ENCODE measurements at regions not wholly inside any gene's neighbourhood (a gene's known extent, or its start where the extent isn't known, plus 50 kb on each side); places are given as distances from the start of the nearest gene placed in this dataset.

DNA sequence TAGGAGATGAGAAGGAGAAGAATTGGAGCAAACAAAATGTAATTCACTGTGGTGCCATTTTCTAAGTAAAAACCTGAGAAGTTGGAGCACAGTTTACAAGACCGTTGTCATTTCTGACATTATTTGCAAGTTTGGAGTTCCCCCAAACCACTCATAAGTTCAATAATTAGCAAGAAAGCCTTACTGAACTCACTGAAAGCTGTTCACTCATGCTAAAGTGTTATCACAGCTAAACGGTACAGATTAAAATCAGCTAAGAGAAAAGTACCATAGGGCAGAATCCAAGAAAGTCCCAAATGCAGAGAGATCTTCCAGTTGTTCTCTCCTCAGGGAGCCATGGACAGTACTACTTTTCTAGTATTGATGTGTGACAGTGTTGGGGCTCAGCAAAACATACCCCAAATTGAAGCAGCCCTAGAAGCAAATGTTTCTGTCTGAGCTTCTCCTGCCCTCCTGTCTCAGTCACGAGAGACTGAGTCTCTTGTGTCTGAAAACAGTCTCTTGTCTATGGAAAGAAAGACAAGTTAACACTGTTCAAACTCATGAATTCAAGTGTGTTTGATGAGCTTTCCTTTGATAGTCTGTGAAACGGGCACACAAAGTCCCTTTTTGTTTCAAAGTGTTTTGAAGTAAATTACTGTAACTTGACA lies 221.2 kb downstream of the GABRG2 start:
- H3K4me1 Mint-ChIP-seq = peaks cover 12% of the 10 kb centered on the region
- Histone ChIP-seq H3K36me3 (ENCODE audit: insufficient read depth) (no peaks in the 10 kb centered on the region), H3K4me2 (no peak overlapping the region), H3K27ac (ENCODE audit: low read depth) (no peak overlapping the region), H2AFZ (peak overlapping the region; percentile 39; the same call in 1 of the 2 replicates), H4K20me1 (replicated peaks; ENCODE audit: insufficient read depth) (no peaks in the 10 kb centered on the region), H3F3A (replicated peaks; ENCODE audit: low read depth) (no peaks in the 10 kb centered on the region), H3K79me2 (replicated peaks; ENCODE audit: insufficient read depth) (no peaks in the 10 kb centered on the region), H3K4me1 (ENCODE audit: insufficient read depth) (peaks cover 12% of the 10 kb centered on the region), H3K9me2 (ENCODE audit: insufficient read depth) (0 out of 2 replicates have a peak, but pooled peaks cover 4% of the 10 kb centered on the region), H3K27me3 (ENCODE audit: insufficient read depth) (no peaks in the 10 kb centered on the region), H3K4me3 (no peak overlapping the region)
- no peaks in the 10 kb centered on the region for H3K27me3 Mint-ChIP-seq (ENCODE audit: insufficient read depth, low read depth, poor library complexity)
- no peak overlapping the region for H3K4me3 Mint-ChIP-seq
- no peak for DNase-seq (ENCODE audit: low spot score)
- ATAC-seq = no peak
- no peak overlapping the region for H3K27ac Mint-ChIP-seq
- peaks cover 6% of the 10 kb centered on the region; the same call in 2 of the 3 replicates for H3K9me3 Mint-ChIP-seq
- H3K36me3 Mint-ChIP-seq (ENCODE audit: low read depth) = no peaks in the 10 kb centered on the region; the same call in 2 of the 3 replicates
- TF ChIP-seq EZH2 (IDR thresholded peaks at IDR 0.05; ENCODE audit: low read depth, unreplicated experiment) = no peak
- TF ChIP-seq STAT1 (IDR thresholded peaks at IDR 0.05; ENCODE audit: unreplicated experiment) = no peak
- TF ChIP-seq POLR2AphosphoS5 (IDR thresholded peaks at IDR 0.05; ENCODE audit: low read depth) = no peak
- no peak for TF ChIP-seq NANOG (IDR thresholded peaks at IDR 0.05; ENCODE audit: borderline replicate concordance)
- no peak for TF ChIP-seq EZH2phosphoT487 (IDR thresholded peaks at IDR 0.05; ENCODE audit: unreplicated experiment)

DNA sequence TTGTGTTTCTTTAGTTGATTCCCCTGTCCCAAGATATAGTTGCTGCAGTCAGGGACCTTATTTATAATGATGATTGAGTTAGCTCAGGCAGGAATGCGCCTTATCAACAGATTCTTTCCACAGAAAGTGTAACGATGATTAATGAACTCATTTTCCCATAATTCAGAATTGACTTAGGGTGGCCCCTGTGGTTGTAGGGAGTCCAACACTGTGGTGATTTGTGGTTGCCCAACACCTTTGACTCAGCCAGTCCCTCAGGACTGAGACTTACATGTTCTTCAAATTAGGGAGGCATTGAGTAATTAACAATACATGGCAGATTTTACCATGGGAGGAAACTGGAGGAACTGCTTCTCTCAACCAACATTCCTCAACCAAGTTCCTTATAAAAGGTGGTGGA lies 221.9 kb downstream of the GABRG2 start:
- TF ChIP-seq, protein P1, sequence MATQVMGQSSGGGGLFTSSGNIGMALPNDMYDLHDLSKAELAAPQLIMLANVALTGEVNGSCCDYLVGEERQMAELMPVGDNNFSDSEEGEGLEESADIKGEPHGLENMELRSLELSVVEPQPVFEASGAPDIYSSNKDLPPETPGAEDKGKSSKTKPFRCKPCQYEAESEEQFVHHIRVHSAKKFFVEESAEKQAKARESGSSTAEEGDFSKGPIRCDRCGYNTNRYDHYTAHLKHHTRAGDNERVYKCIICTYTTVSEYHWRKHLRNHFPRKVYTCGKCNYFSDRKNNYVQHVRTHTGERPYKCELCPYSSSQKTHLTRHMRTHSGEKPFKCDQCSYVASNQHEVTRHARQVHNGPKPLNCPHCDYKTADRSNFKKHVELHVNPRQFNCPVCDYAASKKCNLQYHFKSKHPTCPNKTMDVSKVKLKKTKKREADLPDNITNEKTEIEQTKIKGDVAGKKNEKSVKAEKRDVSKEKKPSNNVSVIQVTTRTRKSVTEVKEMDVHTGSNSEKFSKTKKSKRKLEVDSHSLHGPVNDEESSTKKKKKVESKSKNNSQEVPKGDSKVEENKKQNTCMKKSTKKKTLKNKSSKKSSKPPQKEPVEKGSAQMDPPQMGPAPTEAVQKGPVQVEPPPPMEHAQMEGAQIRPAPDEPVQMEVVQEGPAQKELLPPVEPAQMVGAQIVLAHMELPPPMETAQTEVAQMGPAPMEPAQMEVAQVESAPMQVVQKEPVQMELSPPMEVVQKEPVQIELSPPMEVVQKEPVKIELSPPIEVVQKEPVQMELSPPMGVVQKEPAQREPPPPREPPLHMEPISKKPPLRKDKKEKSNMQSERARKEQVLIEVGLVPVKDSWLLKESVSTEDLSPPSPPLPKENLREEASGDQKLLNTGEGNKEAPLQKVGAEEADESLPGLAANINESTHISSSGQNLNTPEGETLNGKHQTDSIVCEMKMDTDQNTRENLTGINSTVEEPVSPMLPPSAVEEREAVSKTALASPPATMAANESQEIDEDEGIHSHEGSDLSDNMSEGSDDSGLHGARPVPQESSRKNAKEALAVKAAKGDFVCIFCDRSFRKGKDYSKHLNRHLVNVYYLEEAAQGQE (IDR thresholded peaks at IDR 0.05; ENCODE audit: unreplicated experiment) = no peak
- TF ChIP-seq, protein P2, sequence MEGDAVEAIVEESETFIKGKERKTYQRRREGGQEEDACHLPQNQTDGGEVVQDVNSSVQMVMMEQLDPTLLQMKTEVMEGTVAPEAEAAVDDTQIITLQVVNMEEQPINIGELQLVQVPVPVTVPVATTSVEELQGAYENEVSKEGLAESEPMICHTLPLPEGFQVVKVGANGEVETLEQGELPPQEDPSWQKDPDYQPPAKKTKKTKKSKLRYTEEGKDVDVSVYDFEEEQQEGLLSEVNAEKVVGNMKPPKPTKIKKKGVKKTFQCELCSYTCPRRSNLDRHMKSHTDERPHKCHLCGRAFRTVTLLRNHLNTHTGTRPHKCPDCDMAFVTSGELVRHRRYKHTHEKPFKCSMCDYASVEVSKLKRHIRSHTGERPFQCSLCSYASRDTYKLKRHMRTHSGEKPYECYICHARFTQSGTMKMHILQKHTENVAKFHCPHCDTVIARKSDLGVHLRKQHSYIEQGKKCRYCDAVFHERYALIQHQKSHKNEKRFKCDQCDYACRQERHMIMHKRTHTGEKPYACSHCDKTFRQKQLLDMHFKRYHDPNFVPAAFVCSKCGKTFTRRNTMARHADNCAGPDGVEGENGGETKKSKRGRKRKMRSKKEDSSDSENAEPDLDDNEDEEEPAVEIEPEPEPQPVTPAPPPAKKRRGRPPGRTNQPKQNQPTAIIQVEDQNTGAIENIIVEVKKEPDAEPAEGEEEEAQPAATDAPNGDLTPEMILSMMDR (conservative IDR thresholded peaks at IDR 0.05; ENCODE audit: low read depth in 2 of 2) = no peak
- TF ChIP-seq CREB1 (CRISPR knock-in tag; IDR thresholded peaks at IDR 0.05; ENCODE audit: low read depth) = no peak
- Histone ChIP-seq H3K36me3 (ENCODE audit: insufficient read depth) (no peaks in the 10 kb centered on the region), H3K4me3 (no peak overlapping the region), H3K79me2 (replicated peaks; ENCODE audit: insufficient read depth) (no peaks in the 10 kb centered on the region), H3K27ac (ENCODE audit: low read depth) (no peak overlapping the region), H3K4me2 (no peak overlapping the region), H3K27me3 (ENCODE audit: insufficient read depth) (no peaks in the 10 kb centered on the region), H2AFZ (no peak overlapping the region), H3K9me2 (ENCODE audit: insufficient read depth) (0 out of 2 replicates have a peak, but pooled peaks cover 2% of the 10 kb centered on the region), H4K20me1 (replicated peaks; ENCODE audit: insufficient read depth) (no peaks in the 10 kb centered on the region), H3K4me1 (ENCODE audit: insufficient read depth) (peaks cover 12% of the 10 kb centered on the region), H3F3A (replicated peaks; ENCODE audit: low read depth) (no peaks in the 10 kb centered on the region)
- peaks cover 4% of the 10 kb centered on the region; the same call in 2 of the 3 replicates for H3K9me3 Mint-ChIP-seq
- peaks cover 12% of the 10 kb centered on the region for H3K4me1 Mint-ChIP-seq
- DNase-seq (ENCODE audit: low spot score) = no peak
- H3K27ac Mint-ChIP-seq = no peak overlapping the region
- no peaks in the 10 kb centered on the region for H3K27me3 Mint-ChIP-seq (ENCODE audit: insufficient read depth, low read depth, poor library complexity)
- H3K4me3 Mint-ChIP-seq = no peak overlapping the region
- H3K36me3 Mint-ChIP-seq (ENCODE audit: low read depth) = no peaks in the 10 kb centered on the region; the same call in 2 of the 3 replicates
- ATAC-seq = no peak

Data from GM23338 (cell line).